SK-N-SH (cell line): ENCODE measurements at regions not wholly inside any gene's neighbourhood (a gene's known extent, or its start where the extent isn't known, plus 50 kb on each side); places are given as distances from the start of the nearest gene placed in this dataset.

ENCODE experiments used
- CTCF ChIA-PET: fragments of 300-600, 350-600 bp; formaldehyde crosslinking; extraction: SDS; loops from one replicate; lab custom pipeline; 2021; lab: Yijun Ruan, JAX
- POLR2A ChIA-PET: fragments of 350-600 bp; sonication (Branson Sonifier 250); formaldehyde crosslinking; extraction: SDS; loops from one replicate; lab custom pipeline; 2020; ENCODE audit warnings: antibody characterized with exemption, inconsistent platforms; lab: Yijun Ruan, JAX
- DNase-seq: peaks from one replicate; pipeline ENCODE4 v3.0.0; 2012
- H2AFZ ChIP-seq: fragments of 200-600 bp; sonication (generic); 2 replicates; pipeline ENCODE4 v1.8.1; 2016; ENCODE audit warnings: antibody characterized with exemption, mild to moderate bottlenecking, low read depth
- H3F3A ChIP-seq: fragments of 200-600 bp; sonication (generic); replicated peaks from 2 replicates; pipeline ENCODE3; 2016; ENCODE audit warnings: antibody characterized with exemption, mild to moderate bottlenecking; ENCODE audit not compliant: insufficient read depth
- H3K27ac ChIP-seq, 2 experiments: fragments of 200-500 bp in 1 of 2; fragments of 200-600 bp in 1 of 2; sonication (Bioruptor generic) in 1 of 2; sonication (generic), shearing (Covaris generic) in 1 of 2; 2 replicates each; pipeline versions ENCODE4 v1.5.1 to v1.6.1; 2014 to 2016; ENCODE audit warnings: low read depth in 2 of 2, inconsistent platforms in 1 of 2, low read length in 1 of 2, mild to moderate bottlenecking in 1 of 2, mixed read lengths in 1 of 2
- H3K27me3 ChIP-seq: fragments of 200-600 bp; sonication (generic), shearing (Covaris generic); 2 replicates; pipeline ENCODE4 v1.6.1; 2016; ENCODE audit warnings: mixed run types; ENCODE audit not compliant: insufficient read depth
- H3K36me3 ChIP-seq, 2 experiments: fragments of 200-500 bp in 1 of 2; fragments of 200-600 bp in 1 of 2; sonication (Bioruptor generic) in 1 of 2; sonication (generic) in 1 of 2; replicated peaks in 1 of 2; 2 replicates each; pipeline versions ENCODE3 to v1.5.1; 2014 to 2016; ENCODE audit warnings: low read length in 1 of 2, mild to moderate bottlenecking in 1 of 2; ENCODE audit not compliant: insufficient read depth in 2 of 2, control insufficient read depth in 1 of 2
- H3K4me1 ChIP-seq, 2 experiments: fragments of 200-500 bp in 1 of 2; fragments of 200-600 bp in 1 of 2; sonication (Bioruptor generic) in 1 of 2; sonication (generic), shearing (Covaris generic) in 1 of 2; 2 replicates each; pipeline versions ENCODE4 v1.5.1 to v1.6.1; 2014 to 2016; ENCODE audit warnings: low read depth in 1 of 2, low read length in 1 of 2, mixed run types in 1 of 2; ENCODE audit not compliant: insufficient read depth in 2 of 2, control insufficient read depth in 1 of 2
- H3K4me2 ChIP-seq: fragments of 200-600 bp; sonication (generic), shearing (Covaris generic); 2 replicates; pipeline ENCODE4 v1.6.1; 2017; ENCODE audit warnings: mixed run types
- H3K4me3 ChIP-seq, 2 experiments: fragments of 200-500 bp in 1 of 2; fragments of 200-600 bp in 1 of 2; sonication (Bioruptor generic) in 1 of 2; sonication (generic), shearing (Covaris generic) in 1 of 2; 2 replicates each; pipeline versions ENCODE4 v1.5.1 to v1.8.1; 2014 to 2016; ENCODE audit warnings: low read depth in 2 of 2, inconsistent platforms in 1 of 2, low read length in 1 of 2, mild to moderate bottlenecking in 1 of 2, mixed read lengths in 1 of 2, moderate library complexity in 1 of 2
- H3K79me2 ChIP-seq: fragments of 200-600 bp; sonication (generic); 2 replicates; pipeline ENCODE4 v1.8.1; 2017; ENCODE audit warnings: mild to moderate bottlenecking; ENCODE audit not compliant: insufficient read depth
- H3K9ac ChIP-seq: fragments of 200-600 bp; sonication (generic); 2 replicates; pipeline ENCODE4 v1.6.1; 2017; ENCODE audit warnings: mixed run types
- H3K9me2 ChIP-seq: fragments of 200-600 bp; sonication (generic); 2 replicates; pipeline ENCODE4 v1.6.1; 2017; ENCODE audit warnings: mixed run types
- H3K9me3 ChIP-seq: fragments of 200-600 bp; sonication (generic); 2 replicates; pipeline ENCODE4 v1.6.1; 2017; ENCODE audit warnings: mixed run types, mild to moderate bottlenecking, moderate library complexity
- H4K20me1 ChIP-seq: fragments of 200-600 bp; sonication (generic); 2 replicates; pipeline ENCODE4 v1.6.1; 2017; ENCODE audit warnings: mild to moderate bottlenecking, mixed run types; ENCODE audit not compliant: insufficient read depth
- CHD2 ChIP-seq: fragments of 150-350 bp; IDR thresholded peaks from 2 replicates; pipeline ENCODE4 v1.6.1; 2018; ENCODE audit warnings: low read length; ENCODE audit not compliant: partially characterized antibody
- EP300 ChIP-seq, 2 experiments: IDR thresholded peaks; 2 replicates each; pipeline versions ENCODE4 v1.4.0 to v1.6.1; 2012; ENCODE audit warnings: borderline replicate concordance in 1 of 2, low read depth in 1 of 2, low read length in 1 of 2
- EZH2phosphoT487 ChIP-seq: fragments of 200-600 bp; sonication (generic); IDR thresholded peaks from 2 replicates; pipeline ENCODE4 v1.6.1; 2017; ENCODE audit warnings: low read depth, mixed run types, mild to moderate bottlenecking, antibody characterized with exemption, moderate library complexity, borderline replicate concordance
- FOXJ3 ChIP-seq: sonication (generic); formaldehyde crosslinking; IDR thresholded peaks from 2 replicates; pipeline ENCODE4 v1.5.1; 2020; ENCODE audit warnings: mild to moderate bottlenecking, missing genetic modification reagents
- JUND ChIP-seq: IDR thresholded peaks from 2 replicates; pipeline ENCODE4 v1.4.0; 2012
- MEF2A ChIP-seq: IDR thresholded peaks from 2 replicates; pipeline ENCODE4 v1.4.0; 2012; ENCODE audit warnings: low read depth, borderline replicate concordance
- MXI1 ChIP-seq: IDR thresholded peaks from 2 replicates; pipeline ENCODE4 v1.6.1; 2012; ENCODE audit warnings: mild to moderate bottlenecking, low read depth, low read length, improper control_type of control experiment
- NFIC ChIP-seq: IDR thresholded peaks from 2 replicates; pipeline ENCODE4 v1.4.0; 2012; ENCODE audit warnings: borderline replicate concordance
- NRF1 ChIP-seq: IDR thresholded peaks from 2 replicates; pipeline ENCODE4 v1.6.1; 2012; ENCODE audit warnings: low read depth, mild to moderate bottlenecking, low read length
- RCOR1 ChIP-seq: fragments of 150-350 bp; IDR thresholded peaks from 2 replicates; pipeline ENCODE4 v1.6.1; 2017; ENCODE audit warnings: antibody characterized with exemption, low read length
- RFX5 ChIP-seq: IDR thresholded peaks from 2 replicates; pipeline ENCODE4 v1.6.1; 2012; ENCODE audit warnings: mild to moderate bottlenecking, improper control_type of control experiment, low read length
- SIN3A ChIP-seq: IDR thresholded peaks from 2 replicates; pipeline ENCODE4 v1.6.1; 2012; ENCODE audit warnings: low read depth, mild to moderate bottlenecking, low read length, moderate library complexity, borderline replicate concordance
- SMC3 ChIP-seq: IDR thresholded peaks from 2 replicates; pipeline ENCODE4 v1.6.1; 2012; ENCODE audit warnings: low read depth, low read length, improper control_type of control experiment
- TCF12 ChIP-seq: IDR thresholded peaks from 2 replicates; pipeline ENCODE4 v1.4.0; 2012
- TEAD4 ChIP-seq: IDR thresholded peaks from 2 replicates; pipeline ENCODE4 v1.4.0; 2012; ENCODE audit warnings: mild to moderate bottlenecking, borderline replicate concordance; ENCODE audit not compliant: insufficient read depth
- ZBTB33 ChIP-seq: IDR thresholded peaks from 2 replicates; pipeline ENCODE4 v1.4.0; 2012; ENCODE audit warnings: low read depth, borderline replicate concordance
- WGBS: methylation state at CpG from one replicate; pipeline ENCODE4 v1.1.6; 2017; ENCODE audit warnings: low lambda C conversion rate; 5-methylcytosine and 5-hydroxymethylcytosine counted together
- TF ChIP-seq, protein P1 (sequence below): fragments of 150-350 bp; IDR thresholded peaks from 2 replicates; pipeline ENCODE4 v1.6.1; 2016; ENCODE audit warnings: mild to moderate bottlenecking, low read depth, low read length
- TF ChIP-seq, protein P2 (sequence below): fragments of 150-350 bp; IDR thresholded peaks from 2 replicates; pipeline ENCODE4 v1.6.1; 2017; ENCODE audit warnings: antibody characterized with exemption, low read length, low read depth, borderline replicate concordance
- TF ChIP-seq, protein P3 (sequence below): fragments of 200-600 bp; sonication (generic); IDR thresholded peaks from 2 replicates; pipeline ENCODE4 v1.6.1; 2017; ENCODE audit warnings: antibody characterized with exemption, mild to moderate bottlenecking, moderate library complexity

DNA sequence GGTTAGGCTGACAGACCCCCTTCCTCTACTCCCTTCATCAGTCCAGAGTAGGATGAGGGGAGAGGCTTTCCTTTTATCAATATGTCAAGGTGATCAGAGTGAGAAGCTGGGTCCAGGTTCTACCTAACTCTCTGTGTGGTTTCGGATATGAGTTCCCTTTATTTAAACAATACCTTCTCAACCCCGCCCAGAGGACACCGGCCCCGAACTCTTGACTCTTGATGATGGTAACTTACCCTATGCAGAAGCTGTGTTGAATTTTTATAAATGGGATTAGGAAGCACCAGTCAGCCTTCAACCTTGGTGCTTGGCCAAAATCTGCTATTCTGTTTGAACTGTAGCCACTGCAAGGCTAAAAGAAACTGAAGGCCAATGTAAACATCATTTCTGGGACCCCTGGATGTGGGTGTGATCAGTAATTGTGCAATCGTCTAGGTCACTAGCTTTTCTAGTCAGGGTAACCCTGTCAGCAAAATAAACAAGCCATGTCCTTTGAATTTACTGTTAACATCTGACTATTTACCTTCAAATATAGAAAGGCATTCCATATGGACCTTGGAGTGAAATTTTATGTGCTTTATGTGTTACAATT is 398.3 kb downstream of the SEC16B start:
- CTCF ChIA-PET = no interaction called here
- no peak for DNase-seq
- H3K9me2 ChIP-seq = no peaks in the 10 kb centered on the region

GRCh38 chr1:177571076-177571475 is 398.8 kb downstream of the SEC16B start:
- no peak overlapping the region for H3K27ac ChIP-seq
- H3K9me3 ChIP-seq = no peaks in the 10 kb centered on the region
- H3K36me3 ChIP-seq = no peaks in the 10 kb centered on the region
- no peak overlapping the region for H3K4me2 ChIP-seq
- no peak for DNase-seq
- no peak overlapping the region for H3K4me3 ChIP-seq
- H3K9ac ChIP-seq = no peak overlapping the region
- WGBS = 8% methylated on average over 1 of the region's 1 CpG
- no peak overlapping the region for H2AFZ ChIP-seq
- H3K9me2 ChIP-seq = no peaks in the 10 kb centered on the region
- ChIA-PET POLR2A (no interaction called here), CTCF (no interaction called here)
- no peaks in the 10 kb centered on the region for H3K4me1 ChIP-seq
- no peaks in the 10 kb centered on the region for H4K20me1 ChIP-seq
- no peaks in the 10 kb centered on the region for H3F3A ChIP-seq
- no peaks in the 10 kb centered on the region for H3K27me3 ChIP-seq
- H3K79me2 ChIP-seq = no peaks in the 10 kb centered on the region
- TF ChIP-seq ZBTB33 (no peak), CHD2 (no peak), EZH2phosphoT487 (no peak), RFX5 (no peak), SMC3 (no peak), MXI1 (no peak), JUND (no peak), NRF1 (no peak), FOXJ3 (CRISPR knock-in tag) (no peak)
- TF ChIP-seq, protein P1, sequence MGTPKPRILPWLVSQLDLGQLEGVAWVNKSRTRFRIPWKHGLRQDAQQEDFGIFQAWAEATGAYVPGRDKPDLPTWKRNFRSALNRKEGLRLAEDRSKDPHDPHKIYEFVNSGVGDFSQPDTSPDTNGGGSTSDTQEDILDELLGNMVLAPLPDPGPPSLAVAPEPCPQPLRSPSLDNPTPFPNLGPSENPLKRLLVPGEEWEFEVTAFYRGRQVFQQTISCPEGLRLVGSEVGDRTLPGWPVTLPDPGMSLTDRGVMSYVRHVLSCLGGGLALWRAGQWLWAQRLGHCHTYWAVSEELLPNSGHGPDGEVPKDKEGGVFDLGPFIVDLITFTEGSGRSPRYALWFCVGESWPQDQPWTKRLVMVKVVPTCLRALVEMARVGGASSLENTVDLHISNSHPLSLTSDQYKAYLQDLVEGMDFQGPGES = no peak
- TF ChIP-seq, protein P2, sequence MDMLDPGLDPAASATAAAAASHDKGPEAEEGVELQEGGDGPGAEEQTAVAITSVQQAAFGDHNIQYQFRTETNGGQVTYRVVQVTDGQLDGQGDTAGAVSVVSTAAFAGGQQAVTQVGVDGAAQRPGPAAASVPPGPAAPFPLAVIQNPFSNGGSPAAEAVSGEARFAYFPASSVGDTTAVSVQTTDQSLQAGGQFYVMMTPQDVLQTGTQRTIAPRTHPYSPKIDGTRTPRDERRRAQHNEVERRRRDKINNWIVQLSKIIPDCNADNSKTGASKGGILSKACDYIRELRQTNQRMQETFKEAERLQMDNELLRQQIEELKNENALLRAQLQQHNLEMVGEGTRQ = no peak

More for the DNA sequence above, 398.3 kb downstream of the SEC16B start:
- Histone ChIP-seq H3K4me3 (no peak overlapping the region), H3K4me2 (no peak overlapping the region), H4K20me1 (no peaks in the 10 kb centered on the region), H3K4me1 (no peaks in the 10 kb centered on the region), H3K36me3 (no peaks in the 10 kb centered on the region), H3K27me3 (no peaks in the 10 kb centered on the region), H3K9me3 (no peaks in the 10 kb centered on the region), H3K27ac (no peak overlapping the region), H3K79me2 (no peaks in the 10 kb centered on the region), H2AFZ (no peak overlapping the region), H3K9ac (no peak overlapping the region), H3F3A (no peaks in the 10 kb centered on the region)
- TF ChIP-seq TCF12 (no peak), RCOR1 (no peak), EP300 (IDR thresholded peaks at IDR 0.05; ENCODE audit: borderline replicate concordance in 1 of 2, low read depth in 1 of 2, low read length in 1 of 2) (no peak), TEAD4 (no peak), MEF2A (no peak), SIN3A (no peak), SMC3 (no peak), NFIC (no peak), EZH2phosphoT487 (no peak), MXI1 (no peak), CHD2 (no peak)
- TF ChIP-seq, protein P3, sequence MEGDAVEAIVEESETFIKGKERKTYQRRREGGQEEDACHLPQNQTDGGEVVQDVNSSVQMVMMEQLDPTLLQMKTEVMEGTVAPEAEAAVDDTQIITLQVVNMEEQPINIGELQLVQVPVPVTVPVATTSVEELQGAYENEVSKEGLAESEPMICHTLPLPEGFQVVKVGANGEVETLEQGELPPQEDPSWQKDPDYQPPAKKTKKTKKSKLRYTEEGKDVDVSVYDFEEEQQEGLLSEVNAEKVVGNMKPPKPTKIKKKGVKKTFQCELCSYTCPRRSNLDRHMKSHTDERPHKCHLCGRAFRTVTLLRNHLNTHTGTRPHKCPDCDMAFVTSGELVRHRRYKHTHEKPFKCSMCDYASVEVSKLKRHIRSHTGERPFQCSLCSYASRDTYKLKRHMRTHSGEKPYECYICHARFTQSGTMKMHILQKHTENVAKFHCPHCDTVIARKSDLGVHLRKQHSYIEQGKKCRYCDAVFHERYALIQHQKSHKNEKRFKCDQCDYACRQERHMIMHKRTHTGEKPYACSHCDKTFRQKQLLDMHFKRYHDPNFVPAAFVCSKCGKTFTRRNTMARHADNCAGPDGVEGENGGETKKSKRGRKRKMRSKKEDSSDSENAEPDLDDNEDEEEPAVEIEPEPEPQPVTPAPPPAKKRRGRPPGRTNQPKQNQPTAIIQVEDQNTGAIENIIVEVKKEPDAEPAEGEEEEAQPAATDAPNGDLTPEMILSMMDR = no peak
- TF ChIP-seq, protein P2 = no peak
- POLR2A ChIA-PET = no interaction called here
- WGBS = 19% methylated on average over 5 of the region's 5 CpGs
